GM21528 (cell line): ENCODE measurements at regions not wholly inside any gene's neighbourhood (a gene's known extent, or its start where the extent isn't known, plus 50 kb on each side); places are given as distances from the start of the nearest gene placed in this dataset.

Source experiments
- ATAC-seq: cut with Tn5 transposase; IDR thresholded peaks from one replicate; pipeline ENCODE4 v1.9.1; 2021; ENCODE audit warnings: mild to moderate bottlenecking, moderate library complexity; ENCODE audit not compliant: unreplicated experiment, low FRiP score

GRCh38 chr11:31865606-31866300, 54.6 kb upstream of the PAX6 start:
- no peak for ATAC-seq

DNA sequence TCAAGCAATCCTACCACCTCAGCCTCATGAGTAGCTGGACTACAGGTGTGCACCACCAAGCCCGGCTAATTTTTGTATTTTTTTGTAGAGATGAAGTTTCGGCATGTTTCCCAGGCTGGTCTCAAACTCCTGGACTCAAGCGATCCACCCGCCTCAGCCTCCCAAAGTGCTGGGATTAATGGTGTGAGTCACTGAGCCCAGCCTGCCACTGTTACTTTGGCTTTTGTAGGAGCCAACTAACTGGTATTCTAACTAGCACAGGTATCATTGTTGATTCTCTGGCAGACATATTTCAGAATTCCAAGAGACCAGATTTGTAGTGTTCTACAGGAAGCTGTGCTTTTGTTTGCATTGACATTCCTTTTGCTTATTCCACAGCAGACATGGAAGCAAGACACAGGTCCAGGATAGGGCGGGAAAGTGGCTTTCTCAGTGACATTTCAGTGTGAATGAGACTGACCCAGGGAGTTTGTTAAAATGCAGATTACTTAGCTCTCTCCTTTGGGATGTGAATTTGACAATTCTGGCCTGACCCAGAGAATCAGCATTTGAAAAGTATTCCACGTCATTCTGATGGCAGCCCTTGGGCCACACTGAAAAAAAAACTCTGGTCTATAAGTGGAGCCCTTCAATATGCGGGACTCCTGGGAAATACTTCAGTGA, 52.2 kb upstream of the PAX6 start:
- no peak for ATAC-seq

GRCh38 chr11:31861011-31861410, 49.9 kb upstream of the PAX6 start:
- no peak for ATAC-seq
